Stomach (tissue), 8 donors: ENCODE measurements at regions not wholly inside any gene's neighbourhood (a gene's known extent, or its start where the extent isn't known, plus 50 kb on each side); places are given as distances from the start of the nearest gene placed in this dataset.

ENCODE experiments used
- DNase-seq, 2 donors: peaks; one replicate each; pipeline versions ENCODE4 v3.0.0 to v3.0.0-alpha.2; 2013 to 2019
- H3K27ac ChIP-seq, 5 donors: fragments of 200-600 bp in 4 of 5; sonication (generic) in 4 of 5; one replicate each; pipeline ENCODE4 v1.5.1; 2013 to 2019; ENCODE audit warnings: mild to moderate bottlenecking in 1 of 5, moderate library complexity in 1 of 5
- H3K27me3 ChIP-seq, 3 donors: fragments of 200-600 bp; sonication (generic); one replicate each; pipeline ENCODE4 v1.5.1; 2017 to 2019; ENCODE audit warnings: mixed run types in 1 of 3
- H3K36me3 ChIP-seq, 4 donors: fragments of 200-600 bp; sonication (generic); 1 replicate in 3 of 4; 2 replicates in 1 of 4; pipeline ENCODE4 v1.5.1; 2016 to 2019
- H3K4me1 ChIP-seq, 4 donors: fragments of 200-600 bp; sonication (generic); one replicate each; pipeline ENCODE4 v1.5.1; 2016 to 2019
- H3K4me3 ChIP-seq, 4 donors: fragments of 200-600 bp; sonication (generic) in 3 of 4; one replicate each; pipeline ENCODE4 v1.5.1; 2016 to 2019; ENCODE audit warnings: mild to moderate bottlenecking in 1 of 4
- H3K9me3 ChIP-seq, 4 donors: fragments of 200-600 bp; sonication (generic); one replicate each; pipeline ENCODE4 v1.5.1; 2016 to 2019
- EP300 ChIP-seq: sonication (generic); formaldehyde crosslinking; IDR thresholded peaks from one replicate; pipeline ENCODE4 v1.6.1; 2017; ENCODE audit warnings: antibody characterized with exemption
- POLR2A ChIP-seq, 4 donors: fragments of 450-650 bp; IDR thresholded peaks; one replicate each; pipeline ENCODE4 v1.6.1; 2016; ENCODE audit warnings: antibody characterized with exemption in 4 of 4, control low read depth in 2 of 4, mild to moderate bottlenecking in 1 of 4, moderate library complexity in 1 of 4
- POLR2AphosphoS5 ChIP-seq, 3 donors: sonication (generic); formaldehyde crosslinking; IDR thresholded peaks; one replicate each; pipeline ENCODE4 v1.6.1; 2016; ENCODE audit warnings: antibody characterized with exemption in 3 of 3
- WGBS, 5 donors: extraction: QIAGEN DNeasy Blood & Tissue Kit in 3 of 5; methylation state at CpG; one replicate each; pipeline versions ENCODE4 v1.1.5 to v1.1.7; 2013 to 2018; 5-methylcytosine and 5-hydroxymethylcytosine counted together
- intact Hi-C: fragments of 100-400 bp; cut with DNase I; formaldehyde crosslinking; loops from one replicate; pipeline ENCODE4 v1.15.1; 2023; ENCODE audit warnings: low total_unique reads
- TF ChIP-seq, protein P1 (sequence below), 7 experiments: fragments of 450-650 bp in 4 of 7; fragments of 200-600 bp in 3 of 7; sonication (generic) in 3 of 7; IDR thresholded peaks; one replicate each; pipeline ENCODE4 v1.5.1; 2016 to 2019; ENCODE audit warnings: antibody characterized with exemption in 7 of 7, control low read depth in 2 of 7, mild to moderate bottlenecking in 1 of 7
- donor health status: healthy with polysubstance abuse.
- donor health status: Bipolar disorder and iron deficiency.
- donor health status: healthy.

DNA sequence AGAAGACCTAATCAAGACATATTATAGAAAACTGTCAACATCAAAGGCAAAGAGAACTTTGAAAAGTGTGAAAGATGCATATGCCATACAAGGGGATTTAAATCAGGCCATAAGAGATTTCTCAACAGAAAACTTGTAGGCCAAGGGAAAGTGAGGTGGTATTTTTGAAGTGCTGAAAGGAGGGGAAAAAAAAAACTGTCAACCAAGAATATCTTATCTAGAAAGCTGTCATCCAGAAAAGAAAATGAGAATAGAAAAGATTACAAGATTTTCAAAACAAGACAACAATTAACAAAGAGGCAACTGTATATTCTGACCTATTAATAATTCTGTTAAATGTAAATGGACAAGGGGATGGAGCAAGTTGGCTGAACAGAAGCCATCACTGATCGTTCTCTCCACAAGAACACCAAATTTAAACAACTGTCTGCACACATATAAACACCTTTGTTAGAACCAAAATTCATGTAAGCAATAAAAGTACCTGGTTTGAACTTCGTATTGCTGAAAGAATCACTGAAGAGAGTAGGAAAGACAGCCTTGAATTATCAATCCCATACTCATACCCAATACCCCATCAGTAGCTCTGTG, 880.1 kb upstream of the PCDH9 start:
- DNase-seq, result no peak
- Histone ChIP-seq H3K9me3 (peaks cover 0 to 52% (median 31%) of the 10 kb centered on the region in 4 donors), H3K4me1 (no peaks in the 10 kb centered on the region), H3K36me3 (no peaks in the 10 kb centered on the region), H3K27me3 (no peaks in the 10 kb centered on the region), H3K27ac (no peak overlapping the region), H3K4me3 (no peak overlapping the region)
- TF ChIP-seq EP300 (no peak), POLR2AphosphoS5 (IDR thresholded peaks at IDR 0.05) (no peak), POLR2A (IDR thresholded peaks at IDR 0.05) (no peak)
- TF ChIP-seq, protein P1, sequence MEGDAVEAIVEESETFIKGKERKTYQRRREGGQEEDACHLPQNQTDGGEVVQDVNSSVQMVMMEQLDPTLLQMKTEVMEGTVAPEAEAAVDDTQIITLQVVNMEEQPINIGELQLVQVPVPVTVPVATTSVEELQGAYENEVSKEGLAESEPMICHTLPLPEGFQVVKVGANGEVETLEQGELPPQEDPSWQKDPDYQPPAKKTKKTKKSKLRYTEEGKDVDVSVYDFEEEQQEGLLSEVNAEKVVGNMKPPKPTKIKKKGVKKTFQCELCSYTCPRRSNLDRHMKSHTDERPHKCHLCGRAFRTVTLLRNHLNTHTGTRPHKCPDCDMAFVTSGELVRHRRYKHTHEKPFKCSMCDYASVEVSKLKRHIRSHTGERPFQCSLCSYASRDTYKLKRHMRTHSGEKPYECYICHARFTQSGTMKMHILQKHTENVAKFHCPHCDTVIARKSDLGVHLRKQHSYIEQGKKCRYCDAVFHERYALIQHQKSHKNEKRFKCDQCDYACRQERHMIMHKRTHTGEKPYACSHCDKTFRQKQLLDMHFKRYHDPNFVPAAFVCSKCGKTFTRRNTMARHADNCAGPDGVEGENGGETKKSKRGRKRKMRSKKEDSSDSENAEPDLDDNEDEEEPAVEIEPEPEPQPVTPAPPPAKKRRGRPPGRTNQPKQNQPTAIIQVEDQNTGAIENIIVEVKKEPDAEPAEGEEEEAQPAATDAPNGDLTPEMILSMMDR (IDR thresholded peaks at IDR 0.05), result no peak
- 66 to 79% (median 75%) methylated on average over 2 of the region's 2 CpGs for WGBS, 5 donors
- intact Hi-C loops, result no loop called here

- TF ChIP-seq EP300 (no peak), POLR2A (IDR thresholded peaks at IDR 0.05) (no peak)
- peaks cover 0 to 52% (median 31%) of the 10 kb centered on the region in 4 donors for H3K9me3 ChIP-seq
- intact Hi-C loops, result no loop called here
- no peak overlapping the region for H3K4me3 ChIP-seq
- DNase-seq, result no peak
- WGBS, 5 donors, result 95 to 97% (median 96%) methylated on average over 26 to 29 of the region's 29 CpGs; no CpG with 5 or more reads in 1 of the 5 donors
- H3K36me3 ChIP-seq, result no peaks in the 10 kb centered on the region
- H3K27ac ChIP-seq, result no peak overlapping the region
- no peaks in the 10 kb centered on the region for H3K4me1 ChIP-seq
- H3K27me3 ChIP-seq, result no peaks in the 10 kb centered on the region
These were observed 877.5 kb upstream of the PCDH9 start for GRCh38 chr13:68107667-68108066.

GRCh38 chr13:68099631-68100030, 869.5 kb upstream of the PCDH9 start:
- Histone ChIP-seq H3K4me3 (no peak overlapping the region), H3K36me3 (no peaks in the 10 kb centered on the region), H3K9me3 (peaks cover 0 to 9% (median 3%) of the 10 kb centered on the region in 4 donors), H3K27ac (no peak overlapping the region), H3K4me1 (no peaks in the 10 kb centered on the region), H3K27me3 (no peaks in the 10 kb centered on the region)
- intact Hi-C loops, result no loop called here
- 72 to 88% (median 85%) methylated on average over 2 of the region's 2 CpGs for WGBS, 5 donors
- no peak for TF ChIP-seq POLR2AphosphoS5 (IDR thresholded peaks at IDR 0.05)
- TF ChIP-seq POLR2A (IDR thresholded peaks at IDR 0.05), result no peak
- TF ChIP-seq EP300, result no peak
- TF ChIP-seq, protein P1 (IDR thresholded peaks at IDR 0.05), result no peak
- no peak for DNase-seq

- intact Hi-C loops, result no loop called here
- DNase-seq, result no peak
- TF ChIP-seq, protein P1 (IDR thresholded peaks at IDR 0.05), result no peak
- TF ChIP-seq EP300, result no peak
- TF ChIP-seq POLR2A (IDR thresholded peaks at IDR 0.05), result no peak
- TF ChIP-seq POLR2AphosphoS5 (IDR thresholded peaks at IDR 0.05), result no peak
These were observed 850.9 kb upstream of the PCDH9 start for GRCh38 chr13:68081061-68081460.

DNA sequence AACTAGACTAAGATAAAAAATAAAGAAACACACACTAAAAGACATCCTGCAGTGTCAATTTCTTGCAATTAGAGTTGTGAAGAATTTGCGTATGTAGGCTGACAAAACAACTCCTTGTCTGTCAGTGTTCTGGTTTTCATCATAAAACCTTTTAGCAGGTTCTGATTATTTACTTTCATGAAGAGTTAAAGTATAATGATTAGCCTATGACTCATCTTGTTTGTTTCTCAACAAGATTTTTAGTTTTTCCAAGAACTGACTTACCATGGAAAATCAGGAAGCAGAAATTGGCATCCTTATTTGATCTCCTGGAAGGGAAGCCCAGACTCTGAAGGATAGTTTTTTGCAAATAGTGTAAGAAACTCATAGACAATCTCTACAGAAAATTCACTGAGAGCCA, 848.7 kb upstream of the PCDH9 start:
- 76 to 91% (median 89%) methylated on average over 1 of the region's 1 CpG for WGBS, 5 donors

More at GRCh38 chr13:68081061-68081460, 850.9 kb upstream of the PCDH9 start:
- Histone ChIP-seq H3K36me3 (no peaks in the 10 kb centered on the region), H3K4me1 (no peaks in the 10 kb centered on the region), H3K27ac (no peak overlapping the region), H3K4me3 (no peak overlapping the region), H3K27me3 (no peaks in the 10 kb centered on the region), H3K9me3 (no peaks in the 10 kb centered on the region)
- 67 to 86% (median 83%) methylated on average over 2 of the region's 2 CpGs for WGBS, 5 donors

More for the DNA sequence above, 848.7 kb upstream of the PCDH9 start:
- no peak overlapping the region for H3K27ac ChIP-seq
- no peaks in the 10 kb centered on the region for H3K27me3 ChIP-seq
- no peak for DNase-seq
- no peaks in the 10 kb centered on the region for H3K4me1 ChIP-seq
- H3K36me3 ChIP-seq, result no peaks in the 10 kb centered on the region
- peaks cover 0 to 4% (median 0%) of the 10 kb centered on the region in 4 donors for H3K9me3 ChIP-seq
- TF ChIP-seq POLR2AphosphoS5 (IDR thresholded peaks at IDR 0.05) (no peak), EP300 (no peak)
- no peak overlapping the region for H3K4me3 ChIP-seq
- intact Hi-C loops, result no loop called here
